Sigmoid colon (tissue), 6 donors: ENCODE measurements at regions not wholly inside any gene's neighbourhood (a gene's known extent, or its start where the extent isn't known, plus 50 kb on each side); places are given as distances from the start of the nearest gene placed in this dataset.

ENCODE experiments used
- DNase-seq: peaks from one replicate; pipeline ENCODE4 v3.0.0-alpha.2; 2019
- H3K27ac ChIP-seq, 4 donors: fragments of 200-600 bp; sonication (generic); one replicate each; pipeline ENCODE4 v1.5.1; 2016 to 2019; ENCODE audit warnings: mild to moderate bottlenecking in 1 of 4
- H3K27me3 ChIP-seq, 3 donors: fragments of 200-600 bp; sonication (generic); one replicate each; pipeline ENCODE4 v1.5.1; 2019; ENCODE audit warnings: mild to moderate bottlenecking in 1 of 3
- H3K36me3 ChIP-seq, 4 donors: fragments of 200-600 bp; sonication (generic); one replicate each; pipeline ENCODE4 v1.5.1; 2016 to 2019
- H3K4me1 ChIP-seq, 4 donors: fragments of 200-600 bp; sonication (generic); one replicate each; pipeline ENCODE4 v1.5.1; 2017 to 2019
- H3K4me3 ChIP-seq, 4 donors: fragments of 200-600 bp; sonication (generic); one replicate each; pipeline ENCODE4 v1.5.1; 2017 to 2019; ENCODE audit warnings: mild to moderate bottlenecking in 2 of 4, moderate library complexity in 1 of 4
- H3K9me3 ChIP-seq, 4 donors: fragments of 200-600 bp in 3 of 4; sonication (generic) in 3 of 4; one replicate each; pipeline versions ENCODE4 v1.5.1 to v1.6.1; 2013 to 2019
- CTCF ChIP-seq, 4 experiments: fragments of 450-650 bp in 3 of 4; fragments of 200-600 bp in 1 of 4; IDR thresholded peaks; one replicate each; pipeline ENCODE4 v1.5.1; 2016 to 2019; ENCODE audit warnings: antibody characterized with exemption in 4 of 4, mild to moderate bottlenecking in 3 of 4, moderate library complexity in 2 of 4
- EP300 ChIP-seq, 4 donors: sonication (generic); formaldehyde crosslinking; IDR thresholded peaks; one replicate each; pipeline ENCODE4 v1.6.1; 2017; ENCODE audit warnings: antibody characterized with exemption in 4 of 4
- POLR2A ChIP-seq, 2 donors: fragments of 450-650 bp; IDR thresholded peaks; one replicate each; pipeline ENCODE4 v1.6.1; 2016; ENCODE audit warnings: antibody characterized with exemption in 2 of 2, mild to moderate bottlenecking in 2 of 2, moderate library complexity in 2 of 2
- POLR2AphosphoS5 ChIP-seq, 4 donors: sonication (generic); formaldehyde crosslinking; IDR thresholded peaks; one replicate each; pipeline ENCODE4 v1.6.1; 2017; ENCODE audit warnings: antibody characterized with exemption in 4 of 4
- WGBS, 2 donors: extraction: QIAGEN DNeasy Blood & Tissue Kit; methylation state at CpG; one replicate each; pipeline ENCODE4 v1.1.7; 2013; 5-methylcytosine and 5-hydroxymethylcytosine counted together
- intact Hi-C: fragments of 100-400 bp; cut with DNase I; formaldehyde crosslinking; loops from one replicate; pipeline ENCODE4 v1.15.1; 2023
- donor health status: healthy with polysubstance abuse.
- donor health status: healthy.

- Histone ChIP-seq H3K9me3 (no peaks in the 10 kb centered on the region), H3K27me3 (no peaks in the 10 kb centered on the region), H3K4me3 (no peak overlapping the region), H3K27ac (no peak overlapping the region), H3K4me1 (no peaks in the 10 kb centered on the region), H3K36me3 (no peaks in the 10 kb centered on the region)
- intact Hi-C loops = no loop called here
- 86% methylated on average over 11 of the region's 11 CpGs for WGBS, 2 donors
- TF ChIP-seq EP300 (IDR thresholded peaks at IDR 0.05) (no peak), POLR2AphosphoS5 (IDR thresholded peaks at IDR 0.05) (no peak), POLR2A (IDR thresholded peaks at IDR 0.05) (no peak), CTCF (IDR thresholded peaks at IDR 0.05) (no peak)
- DNase-seq = no peak
These were observed 289.7 kb upstream of the ZFHX3 start for GRCh38 chr16:73337373-73338296.

- no peak for TF ChIP-seq POLR2A (IDR thresholded peaks at IDR 0.05)
- 47 to 78% methylated on average over 16 of the region's 16 CpGs for WGBS, 2 donors
- H3K4me1 ChIP-seq = no peaks in the 10 kb centered on the region
- H3K36me3 ChIP-seq = no peaks in the 10 kb centered on the region
- DNase-seq = no peak
- no peak overlapping the region for H3K27ac ChIP-seq
- H3K27me3 ChIP-seq = no peaks in the 10 kb centered on the region
- no peaks in the 10 kb centered on the region for H3K9me3 ChIP-seq
- no peak overlapping the region for H3K4me3 ChIP-seq
- intact Hi-C loops = no loop called here
These were observed 281.7 kb upstream of the ZFHX3 start for GRCh38 chr16:73329358-73330286.

GRCh38 chr16:73326770-73327470 lies 279.0 kb upstream of the ZFHX3 start:
- no peaks in the 10 kb centered on the region for H3K27me3 ChIP-seq
- TF ChIP-seq CTCF (IDR thresholded peaks at IDR 0.05) (no peak), POLR2AphosphoS5 (IDR thresholded peaks at IDR 0.05) (no peak), POLR2A (IDR thresholded peaks at IDR 0.05) (no peak), EP300 (IDR thresholded peaks at IDR 0.05) (no peak)
- no peak for DNase-seq
- H3K4me1 ChIP-seq = no peaks in the 10 kb centered on the region
- no peak overlapping the region for H3K27ac ChIP-seq
- H3K4me3 ChIP-seq = no peak overlapping the region
- no peaks in the 10 kb centered on the region for H3K9me3 ChIP-seq
- WGBS, 2 donors = 75 to 76% methylated on average over 5 of the region's 5 CpGs
- H3K36me3 ChIP-seq = no peaks in the 10 kb centered on the region
- intact Hi-C loops = no loop called here

- H3K27ac ChIP-seq = no peak overlapping the region
- no peaks in the 10 kb centered on the region for H3K27me3 ChIP-seq
- intact Hi-C loops = no loop called here
- no peak overlapping the region for H3K4me3 ChIP-seq
- TF ChIP-seq POLR2AphosphoS5 (IDR thresholded peaks at IDR 0.05) (no peak), CTCF (IDR thresholded peaks at IDR 0.05) (no peak), EP300 (IDR thresholded peaks at IDR 0.05) (no peak), POLR2A (IDR thresholded peaks at IDR 0.05) (no peak)
- H3K9me3 ChIP-seq = no peaks in the 10 kb centered on the region
- H3K36me3 ChIP-seq = no peaks in the 10 kb centered on the region
- 90 to 95% methylated on average over 7 of the region's 7 CpGs for WGBS, 2 donors
- DNase-seq = no peak
- H3K4me1 ChIP-seq = no peaks in the 10 kb centered on the region
These were observed 278.3 kb upstream of the ZFHX3 start for GRCh38 chr16:73326221-73326620.
